ENCODE measurements at regions not wholly inside any gene's neighbourhood (a gene's known extent, or its start where the extent isn't known, plus 50 kb on each side); places are given as distances from the start of the nearest gene placed in this dataset.
"Not testable (repeated sequence)": the region's sequence is repeated elsewhere in the genome, so short reads cannot be mapped to it uniquely, and the experiment has no call there.

GRCh38 chr12:86597431-86597830 is 341.2 kb upstream of the MGAT4C start:
- H3K4me3 ChIP-seq (ENCODE audit: low read depth, low read length), result no peak overlapping the region
- no peak for TF ChIP-seq CTCF (IDR thresholded peaks at IDR 0.05; ENCODE audit: insufficient read depth, low read depth, low read length, missing control alignments)
- no peak for DNase-seq (ENCODE audit: low read depth)

GRCh38 chr12:86590296-86590695 is 334.1 kb upstream of the MGAT4C start:
- TF ChIP-seq CTCF (IDR thresholded peaks at IDR 0.05; ENCODE audit: insufficient read depth, low read depth, low read length, missing control alignments), result no peak
- no peak overlapping the region for H3K4me3 ChIP-seq (ENCODE audit: low read depth, low read length)
- DNase-seq (ENCODE audit: low read depth), result no peak

- H3K4me3 ChIP-seq (ENCODE audit: low read depth, low read length), result no peak overlapping the region
- TF ChIP-seq CTCF (IDR thresholded peaks at IDR 0.05; ENCODE audit: insufficient read depth, low read depth, low read length, missing control alignments), result no peak
- DNase-seq (ENCODE audit: low read depth), result no peak
Measured at GRCh38 chr12:86574143-86574542, 318.0 kb upstream of the MGAT4C start.

GRCh38 chr12:86572455-86572854 is 316.3 kb upstream of the MGAT4C start:
- TF ChIP-seq CTCF (IDR thresholded peaks at IDR 0.05; ENCODE audit: insufficient read depth, low read depth, low read length, missing control alignments), result no peak
- no peak for DNase-seq (ENCODE audit: low read depth)
- no peak overlapping the region for H3K4me3 ChIP-seq (ENCODE audit: low read depth, low read length)

- no peak for TF ChIP-seq CTCF (IDR thresholded peaks at IDR 0.05; ENCODE audit: insufficient read depth, low read depth, low read length, missing control alignments)
- no peak for DNase-seq (ENCODE audit: low read depth)
- H3K4me3 ChIP-seq (ENCODE audit: low read depth, low read length), result no peak overlapping the region
Measured at GRCh38 chr12:86565038-86565437, 308.8 kb upstream of the MGAT4C start.

GRCh38 chr12:86555491-86555890 is 299.3 kb upstream of the MGAT4C start:
- not testable (repeated sequence) for H3K4me3 ChIP-seq (ENCODE audit: low read depth, low read length); DNase-seq (ENCODE audit: low read depth)

GRCh38 chr12:86551146-86551571 is 295.0 kb upstream of the MGAT4C start:
- TF ChIP-seq CTCF (IDR thresholded peaks at IDR 0.05; ENCODE audit: insufficient read depth, low read depth, low read length, missing control alignments), result no peak
- H3K4me3 ChIP-seq (ENCODE audit: low read depth, low read length), result no peak overlapping the region
- DNase-seq (ENCODE audit: low read depth), result no peak

Data from GM12865 (cell line).